ENCODE measurements at regions not wholly inside any gene's neighbourhood (a gene's known extent, or its start where the extent isn't known, plus 50 kb on each side); places are given as distances from the start of the nearest gene placed in this dataset.

- H3K9me3 ChIP-seq (replicated peaks in 1 of 11), result peaks cover 20 to 25% (median 23%) of the 10 kb centered on the region in 11 experiments
- no peak for TF ChIP-seq Cebpa-rat (IDR thresholded peaks at IDR 0.05)
- peaks cover 0 to 6% (median 0%) of the 10 kb centered on the region in 10 experiments; a peak in 2 of 20 replicates for H3K4me1 ChIP-seq
These were observed 1253.3 kb downstream of the TBC1D22A start for GRCh38 chr22:48015701-48016100.

GRCh38 chr22:48004936-48005335 is 1242.5 kb downstream of the TBC1D22A start:
- Histone ChIP-seq H3K9me3 (replicated peaks in 1 of 11) (no peaks in the 10 kb centered on the region), H3K4me3 (no peak overlapping the region), H3K4me1 (no peaks in the 10 kb centered on the region), H3K27ac (no peak overlapping the region), H3K9ac (no peak overlapping the region), H3K4me2 (no peak overlapping the region), H4K20me1 (no peaks in the 10 kb centered on the region), H3K27me3 (no peaks in the 10 kb centered on the region), H3K36me3 (no peaks in the 10 kb centered on the region)
- no peak for TF ChIP-seq Cebpa-rat (IDR thresholded peaks at IDR 0.05)

More at GRCh38 chr22:48015701-48016100, 1253.3 kb downstream of the TBC1D22A start:
- H3K4me2 ChIP-seq, result no peak overlapping the region
- H3K36me3 ChIP-seq, result peaks cover 0 to 6% (median 0%) of the 10 kb centered on the region in 11 experiments; a peak in 1 of 22 replicates
- no peaks in the 10 kb centered on the region for H4K20me1 ChIP-seq
- H3K4me3 ChIP-seq, result no peak overlapping the region
- no peaks in the 10 kb centered on the region for H3K27me3 ChIP-seq
- no peak overlapping the region for H3K27ac ChIP-seq
- no peak overlapping the region for H3K9ac ChIP-seq

- no peak for TF ChIP-seq Cebpa-rat (IDR thresholded peaks at IDR 0.05)
- H3K4me2 ChIP-seq, result no peak overlapping the region
These were observed 1241.6 kb downstream of the TBC1D22A start for GRCh38 chr22:48004038-48004437.

GRCh38 chr22:48001101-48001500 is 1238.7 kb downstream of the TBC1D22A start:
- Histone ChIP-seq H3K27ac (no peak overlapping the region), H4K20me1 (no peaks in the 10 kb centered on the region), H3K4me3 (no peak overlapping the region), H3K27me3 (no peaks in the 10 kb centered on the region), H3K9me3 (replicated peaks in 1 of 11) (no peaks in the 10 kb centered on the region), H3K4me2 (no peak overlapping the region), H3K4me1 (no peaks in the 10 kb centered on the region), H3K36me3 (no peaks in the 10 kb centered on the region), H3K9ac (no peak overlapping the region)
- TF ChIP-seq Cebpa-rat (IDR thresholded peaks at IDR 0.05), result no peak

More at GRCh38 chr22:48004038-48004437, 1241.6 kb downstream of the TBC1D22A start:
- no peaks in the 10 kb centered on the region for H4K20me1 ChIP-seq
- H3K9me3 ChIP-seq (replicated peaks in 1 of 11), result no peaks in the 10 kb centered on the region
- no peaks in the 10 kb centered on the region for H3K27me3 ChIP-seq
- no peaks in the 10 kb centered on the region for H3K4me1 ChIP-seq
- no peak overlapping the region for H3K27ac ChIP-seq
- H3K9ac ChIP-seq, result no peak overlapping the region
- no peak overlapping the region for H3K4me3 ChIP-seq
- no peaks in the 10 kb centered on the region for H3K36me3 ChIP-seq

- Histone ChIP-seq H3K4me1 (no peaks in the 10 kb centered on the region), H3K27me3 (no peaks in the 10 kb centered on the region), H3K9me3 (replicated peaks in 1 of 11) (no peaks in the 10 kb centered on the region), H3K4me2 (no peak overlapping the region), H3K9ac (no peak overlapping the region), H3K4me3 (no peak overlapping the region), H4K20me1 (no peaks in the 10 kb centered on the region), H3K27ac (no peak overlapping the region), H3K36me3 (no peaks in the 10 kb centered on the region)
- no peak for TF ChIP-seq Cebpa-rat (IDR thresholded peaks at IDR 0.05)
These were observed 1235.2 kb downstream of the TBC1D22A start for GRCh38 chr22:47997612-47998011.

GRCh38 chr22:47997052-47997590 is 1234.7 kb downstream of the TBC1D22A start:
- H3K27ac ChIP-seq, result no peak overlapping the region
- no peaks in the 10 kb centered on the region for H3K9me3 ChIP-seq (replicated peaks in 1 of 11)
- H4K20me1 ChIP-seq, result no peaks in the 10 kb centered on the region
- no peak overlapping the region for H3K9ac ChIP-seq
- no peaks in the 10 kb centered on the region for H3K27me3 ChIP-seq
- no peak for TF ChIP-seq Cebpa-rat (IDR thresholded peaks at IDR 0.05)
- no peaks in the 10 kb centered on the region for H3K4me1 ChIP-seq
- H3K4me2 ChIP-seq, result no peak overlapping the region
- no peaks in the 10 kb centered on the region for H3K36me3 ChIP-seq
- no peak overlapping the region for H3K4me3 ChIP-seq

GRCh38 chr22:47996446-47996857 is 1234.0 kb downstream of the TBC1D22A start:
- H3K4me2 ChIP-seq, result no peak overlapping the region
- no peaks in the 10 kb centered on the region for H3K36me3 ChIP-seq
- H3K27me3 ChIP-seq, result no peaks in the 10 kb centered on the region
- no peaks in the 10 kb centered on the region for H4K20me1 ChIP-seq
- no peaks in the 10 kb centered on the region for H3K4me1 ChIP-seq
- no peak overlapping the region for H3K9ac ChIP-seq
- TF ChIP-seq Cebpa-rat (IDR thresholded peaks at IDR 0.05), result no peak
- H3K27ac ChIP-seq, result no peak overlapping the region
- H3K4me3 ChIP-seq, result no peak overlapping the region
- H3K9me3 ChIP-seq (replicated peaks in 1 of 11), result no peaks in the 10 kb centered on the region

GRCh38 chr22:47995718-47996117 is 1233.3 kb downstream of the TBC1D22A start:
- H3K4me2 ChIP-seq, result no peak overlapping the region

GRCh38 chr22:47995264-47995627 is 1232.8 kb downstream of the TBC1D22A start:
- Histone ChIP-seq H3K27ac (no peak overlapping the region), H4K20me1 (no peaks in the 10 kb centered on the region), H3K4me1 (no peaks in the 10 kb centered on the region), H3K4me3 (no peak overlapping the region), H3K27me3 (no peaks in the 10 kb centered on the region), H3K9me3 (replicated peaks in 1 of 11) (no peaks in the 10 kb centered on the region), H3K36me3 (no peaks in the 10 kb centered on the region), H3K9ac (no peak overlapping the region), H3K4me2 (no peak overlapping the region)
- no peak for TF ChIP-seq Cebpa-rat (IDR thresholded peaks at IDR 0.05)

More at GRCh38 chr22:47995718-47996117, 1233.3 kb downstream of the TBC1D22A start:
- H4K20me1 ChIP-seq, result no peaks in the 10 kb centered on the region
- no peak overlapping the region for H3K9ac ChIP-seq
- no peaks in the 10 kb centered on the region for H3K4me1 ChIP-seq
- H3K27ac ChIP-seq, result no peak overlapping the region
- H3K27me3 ChIP-seq, result no peaks in the 10 kb centered on the region
- no peak overlapping the region for H3K4me3 ChIP-seq
- no peaks in the 10 kb centered on the region for H3K36me3 ChIP-seq
- no peaks in the 10 kb centered on the region for H3K9me3 ChIP-seq (replicated peaks in 1 of 11)
- no peak for TF ChIP-seq Cebpa-rat (IDR thresholded peaks at IDR 0.05)

GRCh38 chr22:47994601-47995263 is 1232.3 kb downstream of the TBC1D22A start:
- Histone ChIP-seq H3K27me3 (no peaks in the 10 kb centered on the region), H4K20me1 (no peaks in the 10 kb centered on the region), H3K4me3 (no peak overlapping the region), H3K4me2 (no peak overlapping the region), H3K9ac (no peak overlapping the region), H3K27ac (no peak overlapping the region), H3K36me3 (no peaks in the 10 kb centered on the region), H3K9me3 (replicated peaks in 1 of 11) (peaks cover 0 to 4% (median under 1%) of the 10 kb centered on the region in 11 experiments; a peak in 4 of 22 replicates), H3K4me1 (no peaks in the 10 kb centered on the region)
- no peak for TF ChIP-seq Cebpa-rat (IDR thresholded peaks at IDR 0.05)
